HG02870 (cell line): ENCODE measurements at regions not wholly inside any gene's neighbourhood (a gene's known extent, or its start where the extent isn't known, plus 50 kb on each side); places are given as distances from the start of the nearest gene placed in this dataset.

ENCODE experiments used
- ATAC-seq: cut with Tn5 transposase; IDR thresholded peaks from one replicate; pipeline ENCODE4 v1.9.1; 2021; ENCODE audit warnings: mild to moderate bottlenecking, moderate library complexity; ENCODE audit not compliant: unreplicated experiment

DNA sequence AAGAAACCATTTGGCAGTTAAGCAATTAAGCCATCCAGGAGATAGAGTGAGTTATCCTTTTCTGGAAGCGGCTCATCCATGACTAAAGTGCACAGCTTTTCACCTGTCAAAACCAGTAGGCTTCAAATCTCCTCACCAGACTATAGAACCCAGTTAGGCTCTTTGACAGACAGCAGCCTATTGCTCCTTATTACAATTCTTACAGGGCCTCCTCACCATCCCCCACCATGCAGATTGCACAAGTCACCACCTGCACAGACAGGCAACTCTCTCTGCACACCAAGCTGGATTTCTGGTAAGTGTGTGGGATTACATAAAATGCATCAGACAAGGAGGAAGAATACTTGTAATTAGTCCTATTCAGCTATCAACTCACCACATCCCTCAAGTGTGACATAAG, 301.6 kb downstream of the SNX13 start:
- no peak for ATAC-seq

GRCh38 chr7:17640730-17641377, 299.4 kb downstream of the SNX13 start:
- ATAC-seq, result no peak

- ATAC-seq, result no peak
Measured at GRCh38 chr7:17645500-17645899, 294.8 kb downstream of the SNX13 start.

DNA sequence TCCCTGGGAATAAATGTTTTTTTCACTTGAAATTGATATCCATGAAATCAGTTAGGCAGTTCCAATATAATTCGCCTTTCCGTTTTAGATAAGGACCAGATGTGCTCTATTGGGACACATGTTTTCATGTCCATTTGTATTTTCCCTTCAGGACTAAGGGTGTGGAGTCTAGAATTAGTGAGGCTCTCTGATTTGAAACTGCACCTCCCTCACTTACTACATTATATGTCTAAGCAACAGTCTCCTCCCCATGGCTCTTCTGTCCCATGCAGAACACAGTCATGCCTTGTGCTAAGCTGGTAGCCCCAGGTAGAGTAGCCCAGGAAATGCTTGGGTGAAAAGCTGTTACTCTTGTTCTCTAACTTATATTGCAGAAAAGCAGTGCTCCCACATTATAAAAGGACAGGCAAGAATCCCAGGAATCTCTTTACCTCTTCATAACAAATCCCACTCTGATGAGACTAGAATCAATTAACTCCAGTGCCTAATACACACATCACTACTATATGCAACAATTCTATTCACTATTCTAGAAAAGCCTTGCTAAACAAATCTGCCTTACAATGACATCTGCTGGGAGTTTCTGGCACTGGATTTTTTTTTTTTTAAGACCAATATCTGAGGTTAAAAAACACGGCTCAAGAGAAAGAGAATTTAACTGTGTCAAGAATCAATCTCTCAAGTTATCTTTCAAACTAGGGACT, 293.9 kb downstream of the SNX13 start:
- no peak for ATAC-seq

GRCh38 chr7:17651341-17651740, 289.0 kb downstream of the SNX13 start:
- no peak for ATAC-seq

GRCh38 chr7:17651863-17652385, 288.4 kb downstream of the SNX13 start:
- ATAC-seq, result no peak

DNA sequence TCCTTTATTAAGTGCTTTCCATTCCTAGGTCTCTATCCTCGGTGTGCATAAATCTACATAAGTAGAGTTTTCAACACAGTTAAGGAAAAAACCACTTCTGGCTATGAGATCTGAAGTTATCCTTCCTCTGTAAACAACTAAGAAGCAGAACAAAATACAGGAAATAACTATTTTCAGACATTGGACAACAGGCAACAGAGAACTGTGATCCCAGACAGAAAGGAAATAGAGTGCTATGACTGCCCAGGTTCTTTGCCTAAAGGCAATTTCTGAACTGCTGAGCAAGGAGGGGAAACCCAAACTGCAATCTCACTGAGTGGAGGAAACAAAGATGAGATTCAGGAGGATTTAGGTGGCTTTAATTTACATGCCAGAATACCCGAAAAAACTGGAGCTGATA, 285.4 kb downstream of the SNX13 start:
- ATAC-seq, result no peak

DNA sequence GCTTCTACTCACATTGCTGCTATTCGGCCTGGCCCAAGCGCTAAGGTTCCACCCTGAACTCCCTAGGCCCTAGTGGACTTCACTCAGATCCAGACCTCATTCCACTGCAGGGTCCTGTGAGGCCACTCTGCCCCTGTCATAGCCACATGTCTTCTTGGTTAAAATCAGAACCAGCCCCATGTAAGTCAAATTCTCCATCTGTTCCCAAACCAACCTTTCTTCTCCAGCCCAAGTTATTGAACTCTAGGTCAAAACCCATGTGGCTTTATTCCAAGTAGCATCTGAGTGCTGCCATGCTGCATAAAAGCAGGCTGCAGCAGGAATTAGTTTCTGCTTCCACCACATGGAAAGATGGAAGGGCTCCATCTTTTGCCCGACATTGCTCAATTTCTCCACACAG, 281.2 kb downstream of the SNX13 start:
- ATAC-seq, result no peak

DNA sequence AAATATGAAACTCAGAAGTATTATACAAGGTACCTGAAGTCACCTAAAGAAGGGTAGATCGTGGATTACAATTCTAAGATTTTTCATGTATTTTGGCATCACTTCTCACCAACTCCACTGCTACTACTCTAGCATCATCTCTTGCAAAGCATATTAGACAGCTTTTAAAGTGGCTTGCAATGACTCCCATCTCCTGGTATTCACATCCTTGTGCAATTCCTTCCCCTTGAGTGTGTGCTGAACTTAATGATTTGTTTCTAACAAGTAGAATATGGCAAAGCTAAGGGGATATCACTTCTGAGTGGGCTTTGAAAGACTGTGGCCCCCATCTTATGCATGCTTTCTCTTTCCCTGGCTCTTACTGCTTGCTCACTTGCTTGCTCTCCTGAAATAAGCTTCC, 280.2 kb downstream of the SNX13 start:
- no peak for ATAC-seq

- ATAC-seq, result no peak
Measured at GRCh38 chr7:17661982-17662585, 278.2 kb downstream of the SNX13 start.

GRCh38 chr7:17663061-17663675, 277.1 kb downstream of the SNX13 start:
- ATAC-seq, result no peak

GRCh38 chr7:17665029-17665428, 275.3 kb downstream of the SNX13 start:
- ATAC-seq, result no peak

DNA sequence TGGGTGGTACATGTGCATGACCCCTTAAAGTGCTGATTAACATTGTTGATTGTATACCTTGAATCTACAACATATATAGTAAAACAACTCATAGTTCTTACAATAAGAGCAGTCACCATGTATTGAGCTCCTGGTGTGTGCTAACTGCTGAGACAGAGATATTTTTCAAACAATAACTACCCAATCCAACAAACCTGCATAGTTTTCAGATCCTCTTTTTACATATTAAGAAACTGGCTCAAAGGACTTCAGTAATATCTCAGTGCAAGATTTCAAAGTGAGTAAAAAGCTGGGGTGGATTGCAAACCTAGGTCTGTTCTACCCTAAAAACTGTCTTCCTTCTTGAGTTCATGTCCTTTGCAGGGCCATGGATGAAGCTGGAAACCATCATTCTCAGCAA, 272.2 kb downstream of the SNX13 start:
- ATAC-seq, result peak; percentile 71

- ATAC-seq, result no peak
Measured at GRCh38 chr7:17669204-17669603, 271.1 kb downstream of the SNX13 start.

- no peak for ATAC-seq
Measured at GRCh38 chr7:17671956-17672355, 268.3 kb downstream of the SNX13 start.

DNA sequence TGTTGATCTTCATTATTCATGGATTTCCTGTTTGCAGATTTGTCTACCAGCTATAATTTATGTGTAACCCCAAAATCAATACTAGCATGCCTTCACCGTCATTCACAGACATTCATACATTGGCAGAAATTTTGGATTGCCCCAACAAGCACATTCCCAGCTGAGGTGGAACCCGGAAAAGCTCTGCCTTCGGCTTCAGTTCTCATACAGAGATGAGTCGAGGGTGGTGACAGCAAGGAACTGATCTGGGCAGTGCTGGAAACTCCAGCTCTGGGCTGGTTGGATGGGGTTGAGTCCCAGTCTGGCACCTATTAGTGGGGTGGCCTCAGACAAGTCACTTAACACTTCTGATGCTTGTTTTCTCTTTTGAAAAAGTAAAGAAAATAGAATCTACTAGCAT, 267.5 kb downstream of the SNX13 start:
- ATAC-seq, result no peak

- no peak for ATAC-seq
Measured at GRCh38 chr7:17674166-17674942, 265.9 kb downstream of the SNX13 start.

DNA sequence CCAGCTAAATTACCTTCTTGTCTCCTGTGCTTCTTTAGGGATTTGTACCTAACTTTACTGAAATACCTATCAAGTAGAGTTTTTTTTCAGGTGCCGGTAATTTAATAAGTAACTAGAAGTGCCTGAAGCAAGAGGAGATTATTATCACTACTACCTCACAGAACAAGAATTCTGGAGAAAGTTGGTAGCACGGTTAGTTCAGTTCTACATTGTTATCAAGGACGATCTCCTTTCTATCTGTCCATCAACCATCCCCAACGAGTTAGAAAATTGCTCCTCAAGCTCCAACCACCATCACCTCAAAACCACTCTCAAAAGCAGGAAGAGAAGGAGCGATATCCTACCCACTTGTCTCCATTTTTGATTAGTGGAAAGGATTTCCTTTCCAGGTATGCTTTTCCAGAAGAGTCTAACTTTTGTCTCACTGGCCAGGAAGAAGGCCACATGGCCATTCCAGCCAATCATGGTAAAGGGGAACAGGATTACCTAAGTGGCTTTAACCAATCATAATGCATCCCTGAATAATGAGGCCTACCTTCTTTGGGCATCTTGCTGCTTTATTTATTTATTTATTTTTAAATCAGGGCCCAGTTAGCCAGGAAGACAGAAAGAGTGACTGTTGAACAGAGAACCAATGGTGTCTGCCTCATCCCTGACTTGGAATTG, 265.2 kb downstream of the SNX13 start:
- no peak for ATAC-seq

GRCh38 chr7:17677408-17677807, 262.9 kb downstream of the SNX13 start:
- ATAC-seq, result no peak

GRCh38 chr7:17678896-17679295, 261.4 kb downstream of the SNX13 start:
- no peak for ATAC-seq
